ENCODE measurements at regions not wholly inside any gene's neighbourhood (a gene's known extent, or its start where the extent isn't known, plus 50 kb on each side); places are given as distances from the start of the nearest gene placed in this dataset.
A peak's percentile ranks its signal among the peaks of the same experiment; 100 is the strongest.

DNA sequence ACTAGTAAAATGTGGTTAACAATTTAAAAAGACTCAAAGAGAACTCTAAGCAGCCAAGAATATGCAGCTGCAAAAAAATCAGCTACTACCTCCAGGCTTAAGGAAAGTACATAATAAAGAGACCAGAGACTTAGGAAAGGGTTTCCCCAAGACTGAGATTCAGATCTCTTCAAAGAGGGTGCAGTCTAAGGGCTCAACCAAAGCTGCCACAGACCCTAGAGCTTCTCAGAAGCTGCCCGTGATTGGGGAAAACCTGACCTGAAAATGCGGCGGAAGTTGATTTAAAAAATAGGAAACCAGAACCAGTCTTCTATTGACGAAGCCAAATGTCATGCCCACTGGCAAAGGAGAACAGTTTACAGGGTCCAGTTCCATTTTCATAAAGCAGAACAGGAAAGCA is 516.8 kb upstream of the MARCKS start:
- H3K9me3 ChIP-seq = no peaks in the 10 kb centered on the region
- H3K4me3 ChIP-seq (ENCODE audit: low read depth, low read length) = no peak overlapping the region
- peaks cover 2% of the 10 kb centered on the region; the same call in 1 of the 2 replicates for H3K4me1 ChIP-seq
- H3K27me3 ChIP-seq = no peaks in the 10 kb centered on the region
- no peak for DNase-seq
- H3K36me3 ChIP-seq = no peaks in the 10 kb centered on the region
- TF ChIP-seq, protein P1, sequence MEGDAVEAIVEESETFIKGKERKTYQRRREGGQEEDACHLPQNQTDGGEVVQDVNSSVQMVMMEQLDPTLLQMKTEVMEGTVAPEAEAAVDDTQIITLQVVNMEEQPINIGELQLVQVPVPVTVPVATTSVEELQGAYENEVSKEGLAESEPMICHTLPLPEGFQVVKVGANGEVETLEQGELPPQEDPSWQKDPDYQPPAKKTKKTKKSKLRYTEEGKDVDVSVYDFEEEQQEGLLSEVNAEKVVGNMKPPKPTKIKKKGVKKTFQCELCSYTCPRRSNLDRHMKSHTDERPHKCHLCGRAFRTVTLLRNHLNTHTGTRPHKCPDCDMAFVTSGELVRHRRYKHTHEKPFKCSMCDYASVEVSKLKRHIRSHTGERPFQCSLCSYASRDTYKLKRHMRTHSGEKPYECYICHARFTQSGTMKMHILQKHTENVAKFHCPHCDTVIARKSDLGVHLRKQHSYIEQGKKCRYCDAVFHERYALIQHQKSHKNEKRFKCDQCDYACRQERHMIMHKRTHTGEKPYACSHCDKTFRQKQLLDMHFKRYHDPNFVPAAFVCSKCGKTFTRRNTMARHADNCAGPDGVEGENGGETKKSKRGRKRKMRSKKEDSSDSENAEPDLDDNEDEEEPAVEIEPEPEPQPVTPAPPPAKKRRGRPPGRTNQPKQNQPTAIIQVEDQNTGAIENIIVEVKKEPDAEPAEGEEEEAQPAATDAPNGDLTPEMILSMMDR (IDR thresholded peaks at IDR 0.05; ENCODE audit: low read depth, low read length) = no peak

DNA sequence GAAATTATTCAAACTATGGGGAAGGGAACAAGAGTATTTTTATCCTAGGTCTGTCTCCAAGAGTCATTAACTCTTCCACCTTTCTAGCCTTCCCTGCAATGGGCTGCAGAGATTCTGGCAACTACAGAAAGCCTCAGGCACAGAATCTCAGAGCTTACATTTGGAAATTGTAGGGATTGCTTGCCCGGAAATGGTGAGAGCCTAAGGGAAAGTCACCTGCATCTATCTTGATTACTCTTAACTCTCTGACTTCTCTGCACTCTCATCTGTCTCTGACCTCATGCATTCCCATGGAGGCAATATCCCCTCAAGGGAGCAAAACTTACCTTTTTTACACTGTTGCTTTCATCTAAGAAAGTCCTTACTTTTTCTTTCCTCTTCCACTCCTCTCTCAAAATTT is 513.2 kb upstream of the MARCKS start:
- no peak for DNase-seq
- Histone ChIP-seq H3K36me3 (no peaks in the 10 kb centered on the region), H3K4me3 (ENCODE audit: low read depth, low read length) (no peak overlapping the region), H3K27me3 (no peaks in the 10 kb centered on the region), H3K4me1 (peaks cover 5% of the 10 kb centered on the region), H3K9me3 (no peaks in the 10 kb centered on the region)
- TF ChIP-seq, protein P1 (IDR thresholded peaks at IDR 0.05; ENCODE audit: low read depth, low read length) = no peak

DNA sequence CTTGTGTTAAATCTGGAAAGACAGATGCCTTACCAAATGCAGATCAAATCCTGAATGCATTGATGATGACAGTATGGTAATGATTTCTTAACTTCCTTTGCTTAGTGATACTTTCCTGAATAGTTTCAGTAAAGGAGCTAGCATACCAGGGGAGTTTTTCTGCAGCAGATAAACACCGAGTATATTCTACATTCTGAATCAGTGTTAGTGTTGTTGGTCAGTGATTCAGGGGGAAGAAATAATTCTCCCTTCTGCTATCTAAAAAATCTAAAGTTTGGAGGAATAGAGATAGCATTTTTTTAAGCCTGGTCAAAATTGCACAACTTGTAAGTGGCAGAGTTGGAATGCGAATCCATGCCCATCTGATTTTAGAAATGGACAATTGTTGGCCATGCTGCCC is 512.2 kb upstream of the MARCKS start:
- DNase-seq = no peak
- peaks cover 5% of the 10 kb centered on the region for H3K4me1 ChIP-seq
- TF ChIP-seq, protein P1 (IDR thresholded peaks at IDR 0.05; ENCODE audit: low read depth, low read length) = no peak

DNA sequence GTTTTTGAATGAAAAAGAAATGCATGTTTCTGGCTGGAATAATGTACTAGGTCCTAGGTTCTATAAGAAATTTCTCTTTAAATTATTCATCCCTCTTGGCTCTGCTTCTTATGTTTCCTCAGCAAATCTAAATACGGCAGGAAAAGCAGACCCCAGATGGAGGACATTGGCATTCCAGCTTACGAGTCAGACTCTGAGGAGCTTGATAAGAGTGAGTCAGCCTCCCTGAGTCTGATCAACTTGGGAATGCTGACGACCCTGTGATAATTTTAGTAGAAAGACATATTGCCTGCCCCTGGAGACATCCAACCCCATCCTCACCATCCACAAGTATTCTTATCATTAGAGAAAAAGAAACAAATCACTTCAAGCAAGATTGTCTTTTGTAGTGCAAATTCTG is 509.7 kb upstream of the MARCKS start:
- TF ChIP-seq, protein P1 (IDR thresholded peaks at IDR 0.05; ENCODE audit: low read depth, low read length) = no peak
- peak; percentile 23 for DNase-seq

More for the DNA sequence above, 512.2 kb upstream of the MARCKS start:
- H3K9me3 ChIP-seq = no peaks in the 10 kb centered on the region
- H3K4me3 ChIP-seq (ENCODE audit: low read depth, low read length) = no peak overlapping the region
- H3K27me3 ChIP-seq = no peaks in the 10 kb centered on the region
- H3K36me3 ChIP-seq = no peaks in the 10 kb centered on the region

DNA sequence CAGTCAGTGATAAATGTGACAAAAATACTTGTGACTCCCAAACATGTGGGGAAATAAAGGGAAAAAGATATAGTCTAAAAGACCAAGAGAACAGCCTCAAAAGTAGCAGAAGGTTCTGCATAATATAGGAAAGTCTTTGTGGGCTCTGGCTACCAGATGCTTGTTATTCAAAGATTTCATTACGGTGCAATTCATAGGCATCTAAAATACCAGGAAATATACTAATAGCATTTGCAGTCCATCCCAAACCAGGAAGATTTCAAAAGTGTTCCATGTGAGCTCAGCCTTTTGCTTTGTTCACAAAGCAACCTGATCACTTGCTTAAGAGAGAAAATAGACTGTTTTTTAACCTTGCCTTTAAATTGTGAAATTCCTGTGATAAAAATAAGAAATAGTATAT is 506.7 kb upstream of the MARCKS start:
- TF ChIP-seq, protein P1 (IDR thresholded peaks at IDR 0.05; ENCODE audit: low read depth, low read length) = no peak
- Histone ChIP-seq H3K4me3 (ENCODE audit: low read depth, low read length) (no peak overlapping the region), H3K4me1 (peaks cover 5% of the 10 kb centered on the region)

More for the DNA sequence above, 509.7 kb upstream of the MARCKS start:
- Histone ChIP-seq H3K9me3 (no peaks in the 10 kb centered on the region), H3K4me1 (peaks cover 5% of the 10 kb centered on the region), H3K4me3 (ENCODE audit: low read depth, low read length) (no peak overlapping the region), H3K36me3 (no peaks in the 10 kb centered on the region), H3K27me3 (no peaks in the 10 kb centered on the region)

DNA sequence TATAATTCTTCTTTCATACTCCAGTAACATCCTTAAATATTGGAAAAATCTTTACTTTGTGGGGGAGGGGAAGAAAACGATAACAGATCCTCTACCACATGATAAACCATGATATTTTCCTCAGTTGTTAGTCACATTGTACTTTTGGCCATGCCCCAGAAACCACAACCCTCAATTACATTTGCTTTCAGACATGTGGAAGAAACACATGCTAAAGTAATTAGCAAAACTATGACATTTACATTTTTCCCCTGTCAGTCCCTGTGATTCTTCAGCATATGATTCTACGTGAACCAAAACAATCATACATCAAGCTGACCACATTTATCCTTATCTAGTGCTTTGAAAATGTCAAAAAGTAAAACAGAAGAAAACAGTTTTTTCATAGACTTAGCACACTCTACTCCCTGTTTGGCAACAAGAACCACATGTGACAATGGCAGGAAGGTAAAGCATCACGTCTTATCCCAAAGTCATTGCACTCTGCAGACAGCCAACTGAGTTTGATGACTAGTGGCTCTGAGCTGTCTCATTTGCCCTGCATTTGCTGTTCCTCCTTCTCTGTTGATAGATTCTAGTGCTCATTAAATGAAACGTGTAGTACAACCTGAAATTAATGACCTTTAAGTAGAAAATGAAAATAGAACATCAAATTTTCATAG is 505.8 kb upstream of the MARCKS start:
- Histone ChIP-seq H3K4me1 (peaks cover 5% of the 10 kb centered on the region), H3K36me3 (no peaks in the 10 kb centered on the region), H3K27me3 (no peaks in the 10 kb centered on the region), H3K9me3 (no peaks in the 10 kb centered on the region), H3K4me3 (ENCODE audit: low read depth, low read length) (no peak overlapping the region)
- no peak for DNase-seq
- TF ChIP-seq, protein P1 (IDR thresholded peaks at IDR 0.05; ENCODE audit: low read depth, low read length) = no peak

More for the DNA sequence above, 506.7 kb upstream of the MARCKS start:
- Histone ChIP-seq H3K36me3 (no peaks in the 10 kb centered on the region), H3K27me3 (no peaks in the 10 kb centered on the region), H3K9me3 (no peaks in the 10 kb centered on the region)
- no peak for DNase-seq
